Stimulated activated memory B cell treated with anti-CD40 and anti-IgM and Interleukin-4, amounts not matched to agents 10 μg/mL and 1 μg/mL and 100 μg/mL, for 72 hours (primary cell): ENCODE measurements at regions not wholly inside any gene's neighbourhood (a gene's known extent, or its start where the extent isn't known, plus 50 kb on each side); places are given as distances from the start of the nearest gene placed in this dataset.

Experiments used
- ATAC-seq: fragments of 150-1000 bp; cut with Tn5 transposase; 2 replicates; pipeline ENCODE4 v1.10.0; 2021
- H3K27ac Mint-ChIP-seq: one replicate; pipeline ENCODE4 v1.8.0; 2022; ENCODE audit warnings: mild to moderate bottlenecking, mixed read lengths
- H3K27me3 Mint-ChIP-seq: one replicate; pipeline ENCODE4 v1.8.0; 2022; ENCODE audit warnings: mixed read lengths
- H3K36me3 Mint-ChIP-seq: one replicate; pipeline ENCODE4 v1.8.0; 2022; ENCODE audit warnings: mixed read lengths
- H3K4me1 Mint-ChIP-seq: one replicate; pipeline ENCODE4 v1.8.0; 2022; ENCODE audit warnings: mixed read lengths
- H3K4me3 Mint-ChIP-seq: one replicate; pipeline ENCODE4 v1.8.0; 2022; ENCODE audit warnings: mild to moderate bottlenecking, moderate library complexity, mixed read lengths
- H3K9me3 Mint-ChIP-seq: one replicate; pipeline ENCODE4 v1.8.0; 2022; ENCODE audit warnings: mixed read lengths

- no peak for ATAC-seq
- H3K9me3 Mint-ChIP-seq, result no peaks in the 10 kb centered on the region
- H3K36me3 Mint-ChIP-seq, result no peaks in the 10 kb centered on the region
Measured at GRCh38 chr4:56123547-56123946, 174.8 kb downstream of the CEP135 start.

GRCh38 chr4:56123051-56123450 lies 174.3 kb downstream of the CEP135 start:
- Mint-ChIP-seq H3K4me1 (no peaks in the 10 kb centered on the region), H3K36me3 (no peaks in the 10 kb centered on the region), H3K4me3 (no peak overlapping the region), H3K9me3 (no peaks in the 10 kb centered on the region), H3K27me3 (peaks cover 9% of the 10 kb centered on the region), H3K27ac (no peak overlapping the region)
- ATAC-seq, result no peak

More at GRCh38 chr4:56123547-56123946, 174.8 kb downstream of the CEP135 start:
- Mint-ChIP-seq H3K4me3 (no peak overlapping the region), H3K27ac (no peak overlapping the region), H3K4me1 (no peaks in the 10 kb centered on the region), H3K27me3 (peaks cover 9% of the 10 kb centered on the region)

GRCh38 chr4:56118845-56119244 lies 170.1 kb downstream of the CEP135 start:
- Mint-ChIP-seq H3K27me3 (no peaks in the 10 kb centered on the region), H3K36me3 (no peaks in the 10 kb centered on the region), H3K4me3 (no peak overlapping the region), H3K27ac (no peak overlapping the region), H3K4me1 (peaks cover 10% of the 10 kb centered on the region), H3K9me3 (no peaks in the 10 kb centered on the region)
- ATAC-seq, result no peak

GRCh38 chr4:56118055-56118454 lies 169.3 kb downstream of the CEP135 start:
- H3K27me3 Mint-ChIP-seq, result no peaks in the 10 kb centered on the region
- H3K4me3 Mint-ChIP-seq, result no peak overlapping the region
- no peaks in the 10 kb centered on the region for H3K9me3 Mint-ChIP-seq
- H3K36me3 Mint-ChIP-seq, result no peaks in the 10 kb centered on the region
- peaks cover 10% of the 10 kb centered on the region for H3K4me1 Mint-ChIP-seq
- ATAC-seq, result no peak
- no peak overlapping the region for H3K27ac Mint-ChIP-seq

- no peak for ATAC-seq
- Mint-ChIP-seq H3K27me3 (no peaks in the 10 kb centered on the region), H3K4me3 (no peak overlapping the region), H3K36me3 (no peaks in the 10 kb centered on the region), H3K4me1 (peaks cover 10% of the 10 kb centered on the region), H3K27ac (no peak overlapping the region), H3K9me3 (no peaks in the 10 kb centered on the region)
Measured at GRCh38 chr4:56115898-56116297, 167.2 kb downstream of the CEP135 start.

- Mint-ChIP-seq H3K27me3 (no peaks in the 10 kb centered on the region), H3K36me3 (no peaks in the 10 kb centered on the region), H3K4me3 (no peak overlapping the region), H3K27ac (no peak overlapping the region), H3K9me3 (no peaks in the 10 kb centered on the region), H3K4me1 (peaks cover 10% of the 10 kb centered on the region)
- ATAC-seq, result no peak
Measured at GRCh38 chr4:56112377-56112776, 163.6 kb downstream of the CEP135 start.

- H3K4me3 Mint-ChIP-seq, result no peak overlapping the region
- no peaks in the 10 kb centered on the region for H3K9me3 Mint-ChIP-seq
- ATAC-seq, result no peak
- H3K27me3 Mint-ChIP-seq, result no peaks in the 10 kb centered on the region
- no peaks in the 10 kb centered on the region for H3K4me1 Mint-ChIP-seq
- no peak overlapping the region for H3K27ac Mint-ChIP-seq
- H3K36me3 Mint-ChIP-seq, result no peaks in the 10 kb centered on the region
Measured at GRCh38 chr4:56106180-56107147, 157.7 kb downstream of the CEP135 start.

- no peak for ATAC-seq
- no peak overlapping the region for H3K27ac Mint-ChIP-seq
- no peak overlapping the region for H3K4me3 Mint-ChIP-seq
- no peaks in the 10 kb centered on the region for H3K4me1 Mint-ChIP-seq
- no peaks in the 10 kb centered on the region for H3K36me3 Mint-ChIP-seq
- no peaks in the 10 kb centered on the region for H3K9me3 Mint-ChIP-seq
- H3K27me3 Mint-ChIP-seq, result no peaks in the 10 kb centered on the region
Measured at GRCh38 chr4:56104188-56104587, 155.4 kb downstream of the CEP135 start.

- Mint-ChIP-seq H3K9me3 (no peaks in the 10 kb centered on the region), H3K4me3 (no peak overlapping the region), H3K4me1 (no peaks in the 10 kb centered on the region), H3K27me3 (no peaks in the 10 kb centered on the region), H3K36me3 (no peaks in the 10 kb centered on the region), H3K27ac (no peak overlapping the region)
- ATAC-seq, result no peak
Measured at GRCh38 chr4:56102601-56103000, 153.9 kb downstream of the CEP135 start.

GRCh38 chr4:56099378-56099786 lies 150.6 kb downstream of the CEP135 start:
- ATAC-seq, result no peak
- Mint-ChIP-seq H3K27ac (no peak overlapping the region), H3K9me3 (no peaks in the 10 kb centered on the region), H3K36me3 (no peaks in the 10 kb centered on the region), H3K27me3 (no peaks in the 10 kb centered on the region), H3K4me3 (no peak overlapping the region), H3K4me1 (no peaks in the 10 kb centered on the region)

- Mint-ChIP-seq H3K27ac (no peak overlapping the region), H3K9me3 (no peaks in the 10 kb centered on the region), H3K27me3 (no peaks in the 10 kb centered on the region), H3K4me3 (no peak overlapping the region), H3K4me1 (no peaks in the 10 kb centered on the region), H3K36me3 (no peaks in the 10 kb centered on the region)
- ATAC-seq, result no peak
Measured at GRCh38 chr4:56093576-56093975, 144.8 kb downstream of the CEP135 start.

GRCh38 chr4:56092540-56092939 lies 143.8 kb downstream of the CEP135 start:
- H3K4me3 Mint-ChIP-seq, result no peak overlapping the region
- no peaks in the 10 kb centered on the region for H3K36me3 Mint-ChIP-seq
- no peak for ATAC-seq
- H3K4me1 Mint-ChIP-seq, result no peaks in the 10 kb centered on the region
- no peak overlapping the region for H3K27ac Mint-ChIP-seq
- H3K27me3 Mint-ChIP-seq, result no peaks in the 10 kb centered on the region
- H3K9me3 Mint-ChIP-seq, result no peaks in the 10 kb centered on the region

- no peaks in the 10 kb centered on the region for H3K36me3 Mint-ChIP-seq
- ATAC-seq, result no peak
- no peaks in the 10 kb centered on the region for H3K27me3 Mint-ChIP-seq
- H3K4me3 Mint-ChIP-seq, result no peak overlapping the region
- no peak overlapping the region for H3K27ac Mint-ChIP-seq
- peaks cover 5% of the 10 kb centered on the region for H3K4me1 Mint-ChIP-seq
- H3K9me3 Mint-ChIP-seq, result no peaks in the 10 kb centered on the region
Measured at GRCh38 chr4:56086561-56086960, 137.8 kb downstream of the CEP135 start.

GRCh38 chr4:56086073-56086541 lies 137.4 kb downstream of the CEP135 start:
- Mint-ChIP-seq H3K27ac (no peak overlapping the region), H3K4me3 (no peak overlapping the region), H3K9me3 (no peaks in the 10 kb centered on the region), H3K4me1 (peaks cover 5% of the 10 kb centered on the region), H3K36me3 (no peaks in the 10 kb centered on the region), H3K27me3 (no peaks in the 10 kb centered on the region)
- no peak for ATAC-seq

GRCh38 chr4:56085275-56085674 lies 136.5 kb downstream of the CEP135 start:
- peaks cover 5% of the 10 kb centered on the region for H3K4me1 Mint-ChIP-seq
- ATAC-seq, result peak; percentile 51

GRCh38 chr4:56084851-56085250 lies 136.1 kb downstream of the CEP135 start:
- peaks cover 5% of the 10 kb centered on the region for H3K4me1 Mint-ChIP-seq
- no peak overlapping the region for H3K27ac Mint-ChIP-seq
- no peaks in the 10 kb centered on the region for H3K36me3 Mint-ChIP-seq
- H3K27me3 Mint-ChIP-seq, result no peaks in the 10 kb centered on the region
- peak; percentile 31 for ATAC-seq
- H3K9me3 Mint-ChIP-seq, result no peaks in the 10 kb centered on the region
- H3K4me3 Mint-ChIP-seq, result no peak overlapping the region

More at GRCh38 chr4:56085275-56085674, 136.5 kb downstream of the CEP135 start:
- Mint-ChIP-seq H3K4me3 (no peak overlapping the region), H3K36me3 (no peaks in the 10 kb centered on the region), H3K27ac (no peak overlapping the region), H3K27me3 (no peaks in the 10 kb centered on the region), H3K9me3 (no peaks in the 10 kb centered on the region)
